Esophagus squamous epithelium (tissue), 5 donors: ENCODE measurements at regions not wholly inside any gene's neighbourhood (a gene's known extent, or its start where the extent isn't known, plus 50 kb on each side); places are given as distances from the start of the nearest gene placed in this dataset.

Source experiments
- DNase-seq: peaks from one replicate; lab custom pipeline; 2025; lab: John Stamatoyannopoulos, UW
- H3K27ac ChIP-seq, 4 donors: fragments of 200-600 bp; sonication (generic); one replicate each; pipeline ENCODE4 v1.5.1; 2016 to 2019; ENCODE audit warnings: mild to moderate bottlenecking in 1 of 4
- H3K27me3 ChIP-seq, 4 donors: fragments of 200-600 bp; sonication (generic); 1 replicate in 3 of 4; 2 replicates in 1 of 4; pipeline versions ENCODE4 v1.5.1 to v1.6.0; 2017 to 2021; ENCODE audit warnings: antibody characterized with exemption in 1 of 4
- H3K36me3 ChIP-seq, 3 donors: fragments of 200-600 bp; sonication (generic); one replicate each; pipeline ENCODE4 v1.5.1; 2016 to 2019
- H3K4me1 ChIP-seq, 3 donors: fragments of 200-600 bp; sonication (generic); one replicate each; pipeline ENCODE4 v1.5.1; 2017 to 2019
- H3K4me3 ChIP-seq, 4 donors: fragments of 200-600 bp; sonication (generic); 1 replicate in 3 of 4; 2 replicates in 1 of 4; pipeline ENCODE4 v1.5.1; 2016 to 2019; ENCODE audit warnings: mild to moderate bottlenecking in 2 of 4, moderate library complexity in 1 of 4
- H3K9me3 ChIP-seq, 3 donors: fragments of 200-600 bp; sonication (generic); one replicate each; pipeline ENCODE4 v1.5.1; 2016 to 2019
- CTCF ChIP-seq, 6 experiments: fragments of 450-650 bp in 4 of 6; fragments of 200-600 bp in 2 of 6; sonication (generic) in 2 of 6; IDR thresholded peaks; one replicate each; pipeline ENCODE4 v1.5.1; 2016 to 2019; ENCODE audit warnings: antibody characterized with exemption in 6 of 6, mild to moderate bottlenecking in 4 of 6, moderate library complexity in 4 of 6
- POLR2A ChIP-seq, 4 donors: fragments of 450-650 bp; IDR thresholded peaks; one replicate each; pipeline ENCODE4 v1.6.1; 2017; ENCODE audit warnings: antibody characterized with exemption in 4 of 4, mild to moderate bottlenecking in 4 of 4, moderate library complexity in 3 of 4
- WGBS, 2 donors: methylation state at CpG; one replicate each; pipeline ENCODE4 v1.1.5; 2018; 5-methylcytosine and 5-hydroxymethylcytosine counted together
- intact Hi-C: fragments of 100-400 bp; cut with DNase I; formaldehyde crosslinking; loops from one replicate; pipeline ENCODE4 v1.15.0; 2022
- donor health status: DM: yes; HTN: yes; CAD: no.

DNA sequence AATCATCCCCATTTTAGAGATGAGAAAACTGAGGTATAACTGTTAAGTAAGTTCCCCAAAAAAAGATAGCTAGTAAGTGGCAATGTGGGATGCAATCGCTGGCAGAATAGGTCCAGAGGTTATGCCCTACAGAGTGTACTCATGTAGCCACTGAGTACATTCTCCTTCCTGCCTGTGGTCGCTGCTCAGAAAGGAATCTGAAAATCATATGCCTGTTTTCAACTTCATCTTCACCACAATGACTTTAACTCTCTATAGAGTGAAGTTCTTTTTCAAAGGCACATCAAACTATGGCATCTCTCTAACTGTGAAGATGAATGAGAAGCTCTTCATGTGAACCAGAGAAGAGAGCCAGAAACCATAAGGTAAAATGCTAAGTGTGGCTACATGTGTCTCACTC, 162.2 kb upstream of the SLC25A13 start:
- no peaks in the 10 kb centered on the region for H3K9me3 ChIP-seq
- DNase-seq = no peak
- H3K4me3 ChIP-seq = no peak overlapping the region
- 61 to 93% methylated on average over 2 of the region's 2 CpGs for WGBS, 2 donors
- peaks cover 0 to 26% (median 0%) of the 10 kb centered on the region in 3 donors for H3K4me1 ChIP-seq
- TF ChIP-seq POLR2A (IDR thresholded peaks at IDR 0.05) = no peak
- no peak for TF ChIP-seq CTCF (IDR thresholded peaks at IDR 0.05)
- no peak overlapping the region for H3K27ac ChIP-seq
- intact Hi-C loops = no loop called here
- H3K36me3 ChIP-seq = no peaks in the 10 kb centered on the region
- no peaks in the 10 kb centered on the region for H3K27me3 ChIP-seq

- Histone ChIP-seq H3K9me3 (no peaks in the 10 kb centered on the region), H3K36me3 (no peaks in the 10 kb centered on the region), H3K4me3 (no peak overlapping the region), H3K4me1 (peaks cover 0 to 17% (median 0%) of the 10 kb centered on the region in 3 donors), H3K27ac (no peak overlapping the region), H3K27me3 (no peaks in the 10 kb centered on the region)
- WGBS, 2 donors = 76 to 83% methylated on average over 1 of the region's 1 CpG
- intact Hi-C loops = no loop called here
- TF ChIP-seq POLR2A (IDR thresholded peaks at IDR 0.05) (no peak), CTCF (IDR thresholded peaks at IDR 0.05) (no peak)
- no peak for DNase-seq
Observed at GRCh38 chr7:96481796-96482195, 159.9 kb upstream of the SLC25A13 start.

- 42 to 54% methylated on average over 4 of the region's 4 CpGs for WGBS, 2 donors
- no peak for TF ChIP-seq POLR2A (IDR thresholded peaks at IDR 0.05)
- TF ChIP-seq CTCF (IDR thresholded peaks at IDR 0.05) = no peak
- intact Hi-C loops = no loop called here
- H3K9me3 ChIP-seq = no peaks in the 10 kb centered on the region
- no peak for DNase-seq
- H3K27ac ChIP-seq = no peak overlapping the region
- H3K4me3 ChIP-seq = peak overlapping the region in 1 of 4 donors; percentile 3
- H3K36me3 ChIP-seq = no peaks in the 10 kb centered on the region
- no peaks in the 10 kb centered on the region for H3K4me1 ChIP-seq
- no peaks in the 10 kb centered on the region for H3K27me3 ChIP-seq
Observed at GRCh38 chr7:96479015-96479645, 157.2 kb upstream of the SLC25A13 start.

DNA sequence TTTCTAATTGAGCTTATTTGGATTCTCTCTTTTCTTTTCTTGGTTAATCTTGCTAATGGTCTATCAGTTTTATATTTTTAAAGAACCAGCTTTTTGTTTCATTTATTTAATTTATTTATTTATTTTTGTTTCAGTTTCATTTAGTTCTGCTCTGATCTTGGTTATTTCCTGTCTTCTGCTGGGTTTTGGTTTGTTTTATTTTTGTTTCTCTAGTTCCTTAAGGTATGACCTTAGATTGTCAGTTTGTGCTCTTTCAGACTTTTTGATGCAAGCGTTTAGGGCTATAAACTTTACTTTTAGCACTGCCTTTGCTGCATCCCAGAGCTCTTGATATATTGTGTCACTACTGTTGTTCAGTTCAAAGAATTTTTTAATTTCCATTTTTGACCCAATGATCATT, 149.7 kb upstream of the SLC25A13 start:
- intact Hi-C loops = no loop called here
- 67 to 91% methylated on average over 1 of the region's 1 CpG for WGBS, 2 donors

GRCh38 chr7:96452146-96452545, 130.2 kb upstream of the SLC25A13 start:
- TF ChIP-seq POLR2A (IDR thresholded peaks at IDR 0.05) = no peak
- no peak for TF ChIP-seq CTCF (IDR thresholded peaks at IDR 0.05)
- no peak for DNase-seq
- Histone ChIP-seq H3K36me3 (no peaks in the 10 kb centered on the region), H3K4me1 (no peaks in the 10 kb centered on the region), H3K27me3 (no peaks in the 10 kb centered on the region), H3K4me3 (no peak overlapping the region), H3K27ac (no peak overlapping the region), H3K9me3 (no peaks in the 10 kb centered on the region)
- WGBS, 2 donors = 81% methylated on average over 2 of the region's 2 CpGs
- intact Hi-C loops = no loop called here

More for the DNA sequence above, 149.7 kb upstream of the SLC25A13 start:
- no peaks in the 10 kb centered on the region for H3K36me3 ChIP-seq
- H3K9me3 ChIP-seq = no peaks in the 10 kb centered on the region
- no peaks in the 10 kb centered on the region for H3K4me1 ChIP-seq
- H3K4me3 ChIP-seq = no peak overlapping the region
- DNase-seq = no peak
- H3K27ac ChIP-seq = no peak overlapping the region
- TF ChIP-seq CTCF (IDR thresholded peaks at IDR 0.05) = no peak
- no peak for TF ChIP-seq POLR2A (IDR thresholded peaks at IDR 0.05)
- H3K27me3 ChIP-seq = no peaks in the 10 kb centered on the region
